NOMO-1 treated with DMSO at 0.1 percent for 48 hours (cell line): ENCODE measurements at regions not wholly inside any gene's neighbourhood (a gene's known extent, or its start where the extent isn't known, plus 50 kb on each side); places are given as distances from the start of the nearest gene placed in this dataset.

Experiments used
- DNase-seq: peaks from one replicate; lab custom pipeline; 2025; ENCODE audit not compliant: unreplicated experiment; lab: John Stamatoyannopoulos, UW

GRCh38 chr11:24298146-24298545 lies 198.7 kb upstream of the LUZP2 start:
- no peak for DNase-seq

- no peak for DNase-seq
These were observed 184.9 kb upstream of the LUZP2 start for GRCh38 chr11:24311974-24312373.

GRCh38 chr11:24312464-24313238 lies 184.2 kb upstream of the LUZP2 start:
- DNase-seq: no peak

GRCh38 chr11:24321229-24321628 lies 175.6 kb upstream of the LUZP2 start:
- DNase-seq: no peak

GRCh38 chr11:24324211-24324610 lies 172.6 kb upstream of the LUZP2 start:
- DNase-seq: no peak

- DNase-seq: no peak
These were observed 152.6 kb upstream of the LUZP2 start for GRCh38 chr11:24344222-24344621.

GRCh38 chr11:24348908-24349307 lies 147.9 kb upstream of the LUZP2 start:
- no peak for DNase-seq

GRCh38 chr11:24351179-24351578 lies 145.7 kb upstream of the LUZP2 start:
- DNase-seq: no peak

- no peak for DNase-seq
These were observed 140.4 kb upstream of the LUZP2 start for GRCh38 chr11:24356501-24356900.

GRCh38 chr11:24357620-24358410 lies 139.0 kb upstream of the LUZP2 start:
- no peak for DNase-seq

GRCh38 chr11:24372491-24372890 lies 124.4 kb upstream of the LUZP2 start:
- no peak for DNase-seq

- no peak for DNase-seq
These were observed 123.3 kb upstream of the LUZP2 start for GRCh38 chr11:24373516-24373915.

GRCh38 chr11:24375351-24375750 lies 121.5 kb upstream of the LUZP2 start:
- DNase-seq: no peak

GRCh38 chr11:24375931-24376330 lies 120.9 kb upstream of the LUZP2 start:
- no peak for DNase-seq

GRCh38 chr11:24383137-24383536 lies 113.7 kb upstream of the LUZP2 start:
- no peak for DNase-seq

GRCh38 chr11:24384240-24384639 lies 112.6 kb upstream of the LUZP2 start:
- no peak for DNase-seq

GRCh38 chr11:24386546-24387397 lies 110.1 kb upstream of the LUZP2 start:
- no peak for DNase-seq

GRCh38 chr11:24389575-24389974 lies 107.3 kb upstream of the LUZP2 start:
- DNase-seq: no peak

- no peak for DNase-seq
These were observed 106.8 kb upstream of the LUZP2 start for GRCh38 chr11:24390016-24390415.

- no peak for DNase-seq
These were observed 106.1 kb upstream of the LUZP2 start for GRCh38 chr11:24390762-24391161.

GRCh38 chr11:24391167-24391566 lies 105.7 kb upstream of the LUZP2 start:
- peak; percentile 30 for DNase-seq
